Gastroesophageal sphincter (tissue), 4 donors: ENCODE measurements at regions not wholly inside any gene's neighbourhood (a gene's known extent, or its start where the extent isn't known, plus 50 kb on each side); places are given as distances from the start of the nearest gene placed in this dataset.

Experiments
- ATAC-seq: fragments of 150-250 bp; one replicate; pipeline ENCODE4 v1.9.1; 2016; ENCODE audit warnings: mild to moderate bottlenecking, moderate library complexity
- H3K27ac ChIP-seq, 4 donors: fragments of 200-600 bp; sonication (generic) in 3 of 4; 1 replicate in 3 of 4; 2 replicates in 1 of 4; pipeline ENCODE4 v1.5.1; 2016 to 2019
- H3K27me3 ChIP-seq: fragments of 200-600 bp; sonication (generic); one replicate; pipeline ENCODE4 v1.5.1; 2019
- H3K36me3 ChIP-seq, 2 donors: fragments of 200-600 bp; sonication (generic); one replicate each; pipeline ENCODE4 v1.5.1; 2019; ENCODE audit warnings: control low read depth in 1 of 2
- H3K4me1 ChIP-seq, 3 donors: fragments of 200-600 bp; sonication (generic); 1 replicate in 2 of 3; 2 replicates in 1 of 3; pipeline ENCODE4 v1.5.1; 2016 to 2019; ENCODE audit warnings: control low read depth in 2 of 3
- H3K4me3 ChIP-seq, 2 donors: fragments of 200-600 bp; sonication (generic); one replicate each; pipeline ENCODE4 v1.5.1; 2019; ENCODE audit warnings: mild to moderate bottlenecking in 1 of 2, moderate library complexity in 1 of 2
- H3K9me3 ChIP-seq, 3 donors: fragments of 200-600 bp; sonication (generic); one replicate each; pipeline ENCODE4 v1.5.1; 2017 to 2019; ENCODE audit warnings: control low read depth in 2 of 3
- EP300 ChIP-seq: sonication (generic); formaldehyde crosslinking; IDR thresholded peaks from one replicate; pipeline ENCODE4 v1.6.1; 2017; ENCODE audit warnings: antibody characterized with exemption, mild to moderate bottlenecking
- POLR2A ChIP-seq, 2 donors: fragments of 450-650 bp; IDR thresholded peaks; one replicate each; pipeline ENCODE4 v1.6.1; 2017; ENCODE audit warnings: antibody characterized with exemption in 2 of 2, mild to moderate bottlenecking in 2 of 2, moderate library complexity in 1 of 2
- POLR2AphosphoS5 ChIP-seq: sonication (generic); formaldehyde crosslinking; IDR thresholded peaks from one replicate; pipeline ENCODE4 v1.6.1; 2017; ENCODE audit warnings: antibody characterized with exemption
- WGBS, 2 donors: methylation state at CpG; one replicate each; pipeline ENCODE4 v1.1.5; 2018; ENCODE audit warnings: low coverage in 1 of 2; 5-methylcytosine and 5-hydroxymethylcytosine counted together
- TF ChIP-seq, protein P1 (sequence below), 4 experiments: fragments of 200-600 bp in 2 of 4; fragments of 450-650 bp in 2 of 4; sonication (generic) in 1 of 4; IDR thresholded peaks; one replicate each; pipeline ENCODE4 v1.5.1; 2017 to 2019; ENCODE audit warnings: antibody characterized with exemption in 4 of 4, mild to moderate bottlenecking in 2 of 4, moderate library complexity in 2 of 4

DNA sequence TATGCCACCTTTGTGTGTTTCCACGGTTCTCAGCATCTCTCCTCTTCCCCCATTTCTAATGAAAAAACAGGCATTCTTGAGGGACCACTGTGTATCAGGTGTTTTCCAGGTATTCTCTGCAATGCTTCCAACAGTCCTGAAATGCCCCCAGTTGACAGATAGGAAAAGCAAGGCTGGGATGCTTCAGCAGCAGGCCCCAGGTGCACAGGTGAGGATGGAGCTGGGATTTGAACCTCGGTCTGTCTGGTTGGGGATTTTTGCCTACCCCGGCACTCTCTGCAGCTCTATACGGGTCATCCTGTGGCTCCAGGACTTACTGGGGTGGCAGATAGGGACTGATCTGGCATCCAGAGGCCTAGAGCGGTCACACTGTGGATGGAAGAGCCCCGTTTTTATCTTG is 180.5 kb upstream of the GSE1 start:
- Histone ChIP-seq H3K9me3 (no peaks in the 10 kb centered on the region), H3K36me3 (no peaks in the 10 kb centered on the region), H3K27ac (no peak overlapping the region), H3K27me3 (no peaks in the 10 kb centered on the region), H3K4me3 (no peak overlapping the region), H3K4me1 (peaks cover 0 to 19% (median 11%) of the 10 kb centered on the region in 3 donors)
- 80 to 83% methylated on average over 1 of the region's 6 CpGs for WGBS, 2 donors
- no peak for TF ChIP-seq EP300
- TF ChIP-seq POLR2AphosphoS5: no peak
- no peak for ATAC-seq

DNA sequence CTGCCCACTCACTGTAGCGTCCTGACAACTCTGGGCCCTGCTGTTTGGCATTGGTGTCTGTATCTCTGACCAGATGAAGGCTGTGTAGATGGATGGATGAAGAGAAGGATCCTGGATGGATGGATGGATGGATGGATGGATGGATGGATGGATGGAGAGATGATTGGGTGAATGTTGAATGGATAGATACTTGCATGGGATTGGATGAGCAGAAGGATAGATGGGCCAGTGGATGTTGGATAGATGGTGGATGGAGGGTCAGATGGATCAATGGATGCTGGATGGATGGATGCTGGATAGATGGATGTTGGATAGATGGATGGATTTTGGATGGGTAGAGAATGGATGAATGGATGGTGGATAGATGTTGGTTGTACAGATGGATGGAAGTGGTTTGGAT is 179.6 kb upstream of the GSE1 start:
- Histone ChIP-seq H3K27me3 (no peaks in the 10 kb centered on the region), H3K4me1 (peaks cover 0 to 22% (median 12%) of the 10 kb centered on the region in 3 donors), H3K9me3 (no peaks in the 10 kb centered on the region), H3K36me3 (peaks cover 0 to 4% of the 10 kb centered on the region in 2 donors), H3K27ac (no peak overlapping the region), H3K4me3 (no peak overlapping the region)
- TF ChIP-seq POLR2AphosphoS5 (no peak), EP300 (no peak), POLR2A (IDR thresholded peaks at IDR 0.05) (no peak)
- TF ChIP-seq, protein P1, sequence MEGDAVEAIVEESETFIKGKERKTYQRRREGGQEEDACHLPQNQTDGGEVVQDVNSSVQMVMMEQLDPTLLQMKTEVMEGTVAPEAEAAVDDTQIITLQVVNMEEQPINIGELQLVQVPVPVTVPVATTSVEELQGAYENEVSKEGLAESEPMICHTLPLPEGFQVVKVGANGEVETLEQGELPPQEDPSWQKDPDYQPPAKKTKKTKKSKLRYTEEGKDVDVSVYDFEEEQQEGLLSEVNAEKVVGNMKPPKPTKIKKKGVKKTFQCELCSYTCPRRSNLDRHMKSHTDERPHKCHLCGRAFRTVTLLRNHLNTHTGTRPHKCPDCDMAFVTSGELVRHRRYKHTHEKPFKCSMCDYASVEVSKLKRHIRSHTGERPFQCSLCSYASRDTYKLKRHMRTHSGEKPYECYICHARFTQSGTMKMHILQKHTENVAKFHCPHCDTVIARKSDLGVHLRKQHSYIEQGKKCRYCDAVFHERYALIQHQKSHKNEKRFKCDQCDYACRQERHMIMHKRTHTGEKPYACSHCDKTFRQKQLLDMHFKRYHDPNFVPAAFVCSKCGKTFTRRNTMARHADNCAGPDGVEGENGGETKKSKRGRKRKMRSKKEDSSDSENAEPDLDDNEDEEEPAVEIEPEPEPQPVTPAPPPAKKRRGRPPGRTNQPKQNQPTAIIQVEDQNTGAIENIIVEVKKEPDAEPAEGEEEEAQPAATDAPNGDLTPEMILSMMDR (IDR thresholded peaks at IDR 0.05): no peak
- WGBS, 2 donors: 100% methylated on average over 1 of the region's 1 CpG
- ATAC-seq: no peak

DNA sequence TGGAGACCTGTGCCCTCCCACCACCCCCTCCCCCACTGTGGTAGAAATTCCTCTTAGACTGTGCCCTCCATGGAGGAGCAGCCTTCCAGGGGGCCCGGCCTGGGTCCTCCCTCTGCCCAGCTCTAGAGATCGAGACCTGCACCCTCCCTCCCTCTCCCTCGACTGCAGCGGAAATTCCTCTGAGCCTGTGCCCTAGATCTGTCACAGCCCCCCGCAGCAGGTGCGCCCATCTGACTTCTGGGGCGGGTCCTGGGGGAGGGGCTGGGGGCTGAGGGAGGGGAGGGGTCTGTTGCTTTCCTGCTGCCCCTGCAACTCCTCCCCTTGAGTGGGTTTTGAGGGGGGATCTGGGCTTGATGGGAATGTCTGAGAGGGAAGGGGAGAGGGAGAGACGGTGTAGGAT is 177.8 kb upstream of the GSE1 start:
- H3K27ac ChIP-seq: no peak overlapping the region
- H3K27me3 ChIP-seq: no peaks in the 10 kb centered on the region
- WGBS, 2 donors: 100% methylated on average over 1 of the region's 8 CpGs; no CpG with 5 or more reads in 1 of the 2 donors

DNA sequence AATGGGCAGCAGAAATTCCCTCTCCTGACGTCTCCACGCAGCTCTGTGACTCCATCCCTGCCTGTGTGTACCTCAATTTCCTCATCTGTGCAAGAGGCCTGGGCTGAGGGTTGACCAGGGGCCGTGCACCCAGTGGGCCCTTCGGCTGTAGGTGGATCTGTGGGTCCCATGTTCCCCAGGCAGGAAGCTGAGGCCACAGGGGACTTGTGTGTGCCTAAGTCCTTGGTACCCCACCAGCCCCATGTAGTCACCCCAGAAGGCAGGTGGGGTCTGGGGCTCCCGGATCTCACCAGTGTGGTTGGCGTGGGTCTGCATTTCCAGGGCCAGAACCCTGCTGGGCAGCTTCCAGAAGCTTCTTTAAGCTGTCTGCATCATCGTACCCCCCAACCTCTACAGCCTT is 177.4 kb upstream of the GSE1 start:
- Histone ChIP-seq H3K27me3 (no peaks in the 10 kb centered on the region), H3K4me1 (peaks cover 0 to 22% (median 12%) of the 10 kb centered on the region in 3 donors), H3K4me3 (no peak overlapping the region), H3K27ac (peak overlapping the region in 1 of 4 donors; percentile 53), H3K36me3 (peaks cover 0 to 23% of the 10 kb centered on the region in 2 donors), H3K9me3 (no peaks in the 10 kb centered on the region)
- ATAC-seq: no peak
- WGBS, 2 donors: 73 to 80% methylated on average over 1 to 3 of the region's 7 CpGs
- TF ChIP-seq POLR2AphosphoS5: no peak
- TF ChIP-seq, protein P1 (IDR thresholded peaks at IDR 0.05): no peak
- no peak for TF ChIP-seq POLR2A (IDR thresholded peaks at IDR 0.05)
- no peak for TF ChIP-seq EP300

More for the DNA sequence above, 177.8 kb upstream of the GSE1 start:
- no peak overlapping the region for H3K4me3 ChIP-seq
- no peak for TF ChIP-seq EP300
- no peak for TF ChIP-seq POLR2AphosphoS5
- TF ChIP-seq, protein P1 (IDR thresholded peaks at IDR 0.05): no peak
- TF ChIP-seq POLR2A (IDR thresholded peaks at IDR 0.05): no peak
- peaks cover 0 to 19% of the 10 kb centered on the region in 2 donors for H3K36me3 ChIP-seq
- no peak for ATAC-seq
- peaks cover 0 to 22% (median 12%) of the 10 kb centered on the region in 3 donors for H3K4me1 ChIP-seq
- H3K9me3 ChIP-seq: no peaks in the 10 kb centered on the region

DNA sequence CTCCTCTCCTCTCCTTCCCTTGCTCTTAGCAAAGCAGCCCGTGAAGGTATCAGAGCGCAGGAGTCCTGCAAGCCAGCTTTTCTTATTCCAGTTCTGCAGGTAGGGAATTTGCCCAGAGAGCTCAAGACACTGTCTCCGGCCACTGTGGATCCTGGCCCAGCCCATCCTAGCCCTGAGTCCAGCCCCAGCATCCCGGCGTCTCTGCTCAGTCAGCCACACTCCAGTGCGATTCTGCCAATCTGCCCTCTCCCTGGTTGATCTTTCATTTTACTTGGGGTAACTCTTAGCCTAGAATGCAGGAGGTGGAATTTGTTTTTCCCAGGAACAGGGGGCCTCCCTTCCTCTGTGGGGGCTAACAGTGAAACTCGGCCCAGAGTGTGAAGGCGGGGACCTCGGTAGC is 176.9 kb upstream of the GSE1 start:
- ATAC-seq: peak; percentile 33
- H3K27me3 ChIP-seq: no peaks in the 10 kb centered on the region
- peak overlapping the region in 3 of 4 donors; percentile 16 to 53 (median 49) for H3K27ac ChIP-seq
- peaks cover 0 to 28% of the 10 kb centered on the region in 2 donors for H3K36me3 ChIP-seq
- no peak overlapping the region for H3K4me3 ChIP-seq
- no peaks in the 10 kb centered on the region for H3K9me3 ChIP-seq
- TF ChIP-seq POLR2A (IDR thresholded peaks at IDR 0.05): no peak
- WGBS, 2 donors: 58% methylated on average over 3 of the region's 9 CpGs; no CpG with 5 or more reads in 1 of the 2 donors
- H3K4me1 ChIP-seq: peaks cover 0 to 22% (median 12%) of the 10 kb centered on the region in 3 donors

DNA sequence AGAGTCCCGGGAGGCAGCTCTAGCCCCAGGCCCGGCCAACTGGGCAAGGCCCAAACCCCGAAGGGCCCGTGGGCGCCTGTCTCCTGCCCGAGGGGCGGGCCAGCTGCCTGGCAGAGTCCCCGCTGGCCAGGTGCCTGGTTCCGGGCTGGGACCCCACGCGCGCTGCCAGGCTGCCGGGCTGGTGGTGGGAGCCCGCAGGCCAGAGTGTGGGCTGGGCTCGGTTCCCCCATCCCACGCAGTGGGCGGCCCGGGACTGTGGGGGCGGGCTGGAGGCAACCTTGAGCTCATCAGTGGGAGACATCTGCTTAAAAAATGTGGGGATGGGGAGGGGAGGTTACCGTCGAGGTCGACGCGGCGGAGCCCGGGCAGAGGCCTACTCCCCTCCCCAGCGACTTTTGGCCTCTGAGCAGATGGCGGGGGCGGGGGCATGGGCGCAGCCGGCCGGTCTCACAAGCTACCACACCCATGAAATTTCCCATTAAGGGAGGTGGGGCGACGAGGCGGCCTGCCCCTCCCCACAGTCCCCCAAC is 176.4 kb upstream of the GSE1 start:
- Histone ChIP-seq H3K9me3 (no peaks in the 10 kb centered on the region), H3K27me3 (no peaks in the 10 kb centered on the region), H3K36me3 (peaks cover 0 to 29% of the 10 kb centered on the region in 2 donors), H3K4me3 (no peak overlapping the region), H3K4me1 (peaks cover 0 to 22% (median 12%) of the 10 kb centered on the region in 3 donors), H3K27ac (peak overlapping the region in 3 of 4 donors; percentile 16 to 53 (median 49))
- peak; percentile 48 for ATAC-seq
- TF ChIP-seq, protein P1 (IDR thresholded peaks at IDR 0.05): no peak
- TF ChIP-seq POLR2AphosphoS5 (no peak), EP300 (no peak), POLR2A (IDR thresholded peaks at IDR 0.05) (no peak)
- 6% methylated on average over 7 of the region's 35 CpGs; no CpG with 5 or more reads in 1 of the 2 donors for WGBS, 2 donors
